ENCODE measurements at regions not wholly inside any gene's neighbourhood (a gene's known extent, or its start where the extent isn't known, plus 50 kb on each side); places are given as distances from the start of the nearest gene placed in this dataset.

GRCh38 chr13:99892196-99892613 is 79.4 kb downstream of the ZIC5 start:
- DNase-seq (ENCODE audit: insufficient read length) (no peak), FAIRE-seq (no peak)
- no peak for TF ChIP-seq POLR2AphosphoS5 (IDR thresholded peaks at IDR 0.05; ENCODE audit: low read depth, low read length)
- no peak for TF ChIP-seq POLR2A (IDR thresholded peaks at IDR 0.05; ENCODE audit: low read depth, low read length)
- no peak for TF ChIP-seq TAF1 (IDR thresholded peaks at IDR 0.05; ENCODE audit: borderline replicate concordance, low read depth, low read length)

- no peak for TF ChIP-seq POLR2AphosphoS5 (IDR thresholded peaks at IDR 0.05; ENCODE audit: low read depth, low read length)
- no peak for TF ChIP-seq POLR2A (IDR thresholded peaks at IDR 0.05; ENCODE audit: low read depth, low read length)
- no peak for TF ChIP-seq TAF1 (IDR thresholded peaks at IDR 0.05; ENCODE audit: borderline replicate concordance, low read depth, low read length)
- FAIRE-seq, result no peak
Observed at GRCh38 chr13:99886706-99887105, 84.9 kb downstream of the ZIC5 start.

GRCh38 chr13:99884913-99885312 is 86.7 kb downstream of the ZIC5 start:
- no peak for FAIRE-seq

More at GRCh38 chr13:99886706-99887105, 84.9 kb downstream of the ZIC5 start:
- DNase-seq (ENCODE audit: insufficient read length), result no peak

GRCh38 chr13:99883805-99884204 is 87.8 kb downstream of the ZIC5 start:
- TF ChIP-seq TAF1 (IDR thresholded peaks at IDR 0.05; ENCODE audit: borderline replicate concordance, low read depth, low read length), result no peak
- TF ChIP-seq POLR2AphosphoS5 (IDR thresholded peaks at IDR 0.05; ENCODE audit: low read depth, low read length), result no peak
- no peak for TF ChIP-seq POLR2A (IDR thresholded peaks at IDR 0.05; ENCODE audit: low read depth, low read length)
- no peak for FAIRE-seq
- DNase-seq (ENCODE audit: insufficient read length), result no peak

More at GRCh38 chr13:99884913-99885312, 86.7 kb downstream of the ZIC5 start:
- TF ChIP-seq POLR2A (IDR thresholded peaks at IDR 0.05; ENCODE audit: low read depth, low read length) (no peak), TAF1 (IDR thresholded peaks at IDR 0.05; ENCODE audit: borderline replicate concordance, low read depth, low read length) (no peak), POLR2AphosphoS5 (IDR thresholded peaks at IDR 0.05; ENCODE audit: low read depth, low read length) (no peak)
- DNase-seq (ENCODE audit: insufficient read length), result no peak

- FAIRE-seq (no peak), DNase-seq (ENCODE audit: insufficient read length) (no peak)
- TF ChIP-seq TAF1 (IDR thresholded peaks at IDR 0.05; ENCODE audit: borderline replicate concordance, low read depth, low read length), result no peak
- no peak for TF ChIP-seq POLR2A (IDR thresholded peaks at IDR 0.05; ENCODE audit: low read depth, low read length)
- TF ChIP-seq POLR2AphosphoS5 (IDR thresholded peaks at IDR 0.05; ENCODE audit: low read depth, low read length), result no peak
Observed at GRCh38 chr13:99878921-99879610, 92.5 kb downstream of the ZIC5 start.

- FAIRE-seq, result no peak
- no peak for DNase-seq (ENCODE audit: insufficient read length)
- no peak for TF ChIP-seq POLR2A (IDR thresholded peaks at IDR 0.05; ENCODE audit: low read depth, low read length)
- TF ChIP-seq POLR2AphosphoS5 (IDR thresholded peaks at IDR 0.05; ENCODE audit: low read depth, low read length), result no peak
- TF ChIP-seq TAF1 (IDR thresholded peaks at IDR 0.05; ENCODE audit: borderline replicate concordance, low read depth, low read length), result no peak
Observed at GRCh38 chr13:99876651-99877050, 94.9 kb downstream of the ZIC5 start.

- no peak for FAIRE-seq
- TF ChIP-seq POLR2AphosphoS5 (IDR thresholded peaks at IDR 0.05; ENCODE audit: low read depth, low read length) (no peak), TAF1 (IDR thresholded peaks at IDR 0.05; ENCODE audit: borderline replicate concordance, low read depth, low read length) (no peak), POLR2A (IDR thresholded peaks at IDR 0.05; ENCODE audit: low read depth, low read length) (no peak)
- DNase-seq (ENCODE audit: insufficient read length), result no peak
Observed at GRCh38 chr13:99875391-99875790, 96.2 kb downstream of the ZIC5 start.

GRCh38 chr13:99873832-99874430 is 97.6 kb downstream of the ZIC5 start:
- no peak for DNase-seq (ENCODE audit: insufficient read length)
- no peak for FAIRE-seq
- no peak for TF ChIP-seq POLR2A (IDR thresholded peaks at IDR 0.05; ENCODE audit: low read depth, low read length)
- no peak for TF ChIP-seq TAF1 (IDR thresholded peaks at IDR 0.05; ENCODE audit: borderline replicate concordance, low read depth, low read length)
- no peak for TF ChIP-seq POLR2AphosphoS5 (IDR thresholded peaks at IDR 0.05; ENCODE audit: low read depth, low read length)

GRCh38 chr13:99873141-99873540 is 98.4 kb downstream of the ZIC5 start:
- DNase-seq (ENCODE audit: insufficient read length), result no peak
- FAIRE-seq, result no peak
- TF ChIP-seq TAF1 (IDR thresholded peaks at IDR 0.05; ENCODE audit: borderline replicate concordance, low read depth, low read length) (no peak), POLR2A (IDR thresholded peaks at IDR 0.05; ENCODE audit: low read depth, low read length) (no peak), POLR2AphosphoS5 (IDR thresholded peaks at IDR 0.05; ENCODE audit: low read depth, low read length) (no peak)

- DNase-seq (ENCODE audit: insufficient read length), result no peak
- no peak for FAIRE-seq
- TF ChIP-seq POLR2AphosphoS5 (IDR thresholded peaks at IDR 0.05; ENCODE audit: low read depth, low read length) (no peak), POLR2A (IDR thresholded peaks at IDR 0.05; ENCODE audit: low read depth, low read length) (no peak), TAF1 (IDR thresholded peaks at IDR 0.05; ENCODE audit: borderline replicate concordance, low read depth, low read length) (no peak)
Observed at GRCh38 chr13:99871249-99871898, 100.2 kb downstream of the ZIC5 start.

- TF ChIP-seq POLR2A (IDR thresholded peaks at IDR 0.05; ENCODE audit: low read depth, low read length) (no peak), TAF1 (IDR thresholded peaks at IDR 0.05; ENCODE audit: borderline replicate concordance, low read depth, low read length) (no peak), POLR2AphosphoS5 (IDR thresholded peaks at IDR 0.05; ENCODE audit: low read depth, low read length) (no peak)
- FAIRE-seq, result no peak
Observed at GRCh38 chr13:99870541-99870940, 101.0 kb downstream of the ZIC5 start.

More at GRCh38 chr13:99870541-99870940, 101.0 kb downstream of the ZIC5 start:
- DNase-seq (ENCODE audit: insufficient read length), result no peak

Data from GM12892 (cell line).